B cell (primary cell): ENCODE measurements at regions not wholly inside any gene's neighbourhood (a gene's known extent, or its start where the extent isn't known, plus 50 kb on each side); places are given as distances from the start of the nearest gene placed in this dataset.

ENCODE experiments used
- ATAC-seq: fragments of 200-7000 bp; cut with Tn5 transposase; one replicate; pipeline ENCODE4 v1.10.0; 2021; ENCODE audit warnings: low read depth, mild to moderate bottlenecking, moderate number of reproducible peaks, moderate library complexity
- CTCF ChIA-PET: fragments of 350-600 bp; sonication (Branson Sonifier 250); formaldehyde crosslinking; loops from one replicate; lab custom pipeline; 2021; ENCODE audit warnings: antibody characterized with exemption, inconsistent platforms; lab: Charles Lee
- POLR2A ChIA-PET: fragments of 350-600 bp; sonication (Branson Sonifier 250); formaldehyde crosslinking; loops from one replicate; lab custom pipeline; 2021; ENCODE audit warnings: antibody characterized with exemption; lab: Charles Lee
- DNase-seq: peaks from one replicate; pipeline ENCODE4 v3.0.0; 2013
- H2AFZ ChIP-seq: 2 replicates; pipeline ENCODE4 v1.6.1; 2012; ENCODE audit warnings: mild to moderate bottlenecking, low read depth, low read length; ENCODE audit not compliant: insufficient read depth, poor library complexity, severe bottlenecking
- H3K27ac ChIP-seq, 2 donors: 1 replicate in 1 of 2; 2 replicates in 1 of 2; pipeline ENCODE4 v1.5.1; 2012 to 2013; ENCODE audit warnings: low read length in 2 of 2, mild to moderate bottlenecking in 2 of 2, moderate library complexity in 1 of 2
- H3K27me3 ChIP-seq, 4 experiments: fragments of 200-600 bp in 1 of 4; sonication (generic) in 1 of 4; replicated peaks in 1 of 4; 1 replicate in 2 of 4; 2 replicates in 2 of 4; pipeline versions ENCODE4 v1.6.1 to v1.7.0; 2013 to 2016; ENCODE audit warnings: low read length in 3 of 4, mild to moderate bottlenecking in 2 of 4, mixed read lengths in 1 of 4, moderate library complexity in 1 of 4; ENCODE audit not compliant: insufficient read depth in 4 of 4, control insufficient read depth in 3 of 4; ENCODE audit errors: control extremely low read depth in 1 of 4
- H3K36me3 ChIP-seq, 2 experiments: replicated peaks in 1 of 2; 1 replicate in 1 of 2; 2 replicates in 1 of 2; pipeline versions ENCODE4 v1.6.1 to v1.7.1; 2013; ENCODE audit warnings: low read length in 1 of 2; ENCODE audit not compliant: insufficient read depth in 2 of 2, control insufficient read depth in 1 of 2; ENCODE audit errors: control extremely low read depth in 1 of 2, extremely low read depth in 1 of 2
- H3K4me1 ChIP-seq, 2 donors: fragments of 200-600 bp in 1 of 2; sonication (generic) in 1 of 2; 1 replicate in 1 of 2; 2 replicates in 1 of 2; pipeline versions ENCODE4 v1.5.1 to v1.6.1; 2013 to 2017; ENCODE audit warnings: low read length in 2 of 2; ENCODE audit not compliant: control insufficient read depth in 2 of 2, insufficient read depth in 2 of 2
- H3K4me2 ChIP-seq: replicated peaks from 2 replicates; pipeline ENCODE3; 2012; ENCODE audit warnings: mild to moderate bottlenecking, low read depth, low read length; ENCODE audit not compliant: poor library complexity, severe bottlenecking
- H3K4me3 ChIP-seq, 5 experiments: fragments of 200-600 bp in 1 of 5; sonication (generic) in 1 of 5; 1 replicate in 3 of 5; 2 replicates in 2 of 5; pipeline versions ENCODE4 v1.5.1 to v1.7.0; 2011 to 2016; ENCODE audit warnings: low read length in 4 of 5, mild to moderate bottlenecking in 4 of 5, low read depth in 2 of 5, control low read depth in 1 of 5, moderate library complexity in 1 of 5; ENCODE audit not compliant: insufficient read depth in 1 of 5; ENCODE audit errors: control extremely low read depth in 1 of 5, extremely low read depth in 1 of 5
- H3K79me2 ChIP-seq: fragments of 200-600 bp; sonication (generic); one replicate; pipeline ENCODE4 v1.6.0; 2016; ENCODE audit warnings: low read length; ENCODE audit not compliant: control insufficient read depth, insufficient read depth
- H3K9ac ChIP-seq: fragments of 200-600 bp; sonication (generic); 2 replicates; pipeline ENCODE4 v1.6.1; 2017; ENCODE audit warnings: mild to moderate bottlenecking, low read length, moderate library complexity
- H3K9me3 ChIP-seq, 3 donors: one replicate each; pipeline versions ENCODE4 v1.6.1 to v1.7.1; 2013; ENCODE audit warnings: low read length in 2 of 3; ENCODE audit not compliant: control insufficient read depth in 2 of 3, insufficient read depth in 1 of 3; ENCODE audit errors: control extremely low read depth in 1 of 3
- H4K20me1 ChIP-seq: 2 replicates; pipeline ENCODE4 v1.6.0; 2012; ENCODE audit warnings: mild to moderate bottlenecking, low read length; ENCODE audit not compliant: insufficient read depth, control insufficient read depth, poor library complexity, severe bottlenecking
- H3K27ac Mint-ChIP-seq: one replicate; pipeline ENCODE4 v1.8.0; 2021; ENCODE audit warnings: mixed read lengths
- H3K27me3 Mint-ChIP-seq: one replicate; pipeline ENCODE4 v1.8.0; 2021; ENCODE audit warnings: mixed read lengths
- H3K4me1 Mint-ChIP-seq: one replicate; pipeline ENCODE4 v1.8.0; 2021; ENCODE audit warnings: mixed read lengths
- H3K4me3 Mint-ChIP-seq: one replicate; pipeline ENCODE4 v1.8.0; 2021; ENCODE audit warnings: mixed read lengths
- H3K9me3 Mint-ChIP-seq: one replicate; pipeline ENCODE4 v1.8.0; 2022; ENCODE audit warnings: mixed read lengths; ENCODE audit not compliant: insufficient read depth
- CTCF ChIP-seq: fragments of 200-600 bp; IDR thresholded peaks from one replicate; pipeline ENCODE4 v1.8.0; 2022; ENCODE audit warnings: antibody characterized with exemption, mild to moderate bottlenecking
- EZH2 ChIP-seq: IDR thresholded peaks from 2 replicates; pipeline ENCODE4 v1.6.1; 2012; ENCODE audit warnings: borderline replicate concordance, low read depth, mild to moderate bottlenecking, moderate library complexity, low read length; ENCODE audit not compliant: insufficient read depth, poor library complexity, severe bottlenecking
- WGBS: methylation state at CpG from one replicate; pipeline ENCODE4 v1.1.5; 2013; ENCODE audit warnings: missing lambda C conversion rate; ENCODE audit not compliant: insufficient coverage; 5-methylcytosine and 5-hydroxymethylcytosine counted together
- intact Hi-C: fragments of 100-400 bp; cut with micrococcal nuclease; formaldehyde crosslinking; loops from one replicate; pipeline ENCODE4 v1.10.0; 2022

GRCh38 chrX:39029221-39029620 is 228.0 kb downstream of the MID1IP1 start:
- intact Hi-C loops: no loop called here
- H3K9me3 ChIP-seq: peaks cover 4 to 10% (median 4%) of the 10 kb centered on the region in 3 donors
- H3K4me1 ChIP-seq: no peaks in the 10 kb centered on the region

GRCh38 chrX:39030636-39031035 is 229.4 kb downstream of the MID1IP1 start:
- WGBS: no CpG with 5 or more reads among the region's 2 CpGs
- DNase-seq (no peak), ATAC-seq (no peak)
- peaks cover 2% of the 10 kb centered on the region for H3K27me3 Mint-ChIP-seq
- H3K4me3 Mint-ChIP-seq: no peak overlapping the region
- ChIA-PET CTCF (no interaction called here), POLR2A (no interaction called here)
- H3K9me3 Mint-ChIP-seq: peaks cover 2% of the 10 kb centered on the region
- no peak overlapping the region for H3K4me3 ChIP-seq
- intact Hi-C loops: no loop called here
- no peak overlapping the region for H3K27ac ChIP-seq
- H2AFZ ChIP-seq: no peak overlapping the region
- H3K79me2 ChIP-seq: no peaks in the 10 kb centered on the region
- H3K4me1 Mint-ChIP-seq: no peaks in the 10 kb centered on the region
- no peak overlapping the region for H3K9ac ChIP-seq
- H3K27ac Mint-ChIP-seq: no peak overlapping the region
- H4K20me1 ChIP-seq: no peaks in the 10 kb centered on the region
- TF ChIP-seq EZH2 (no peak), CTCF (no peak)
- H3K9me3 ChIP-seq: peaks cover 4 to 10% (median 4%) of the 10 kb centered on the region in 3 donors
- H3K4me1 ChIP-seq: no peaks in the 10 kb centered on the region
- H3K27me3 ChIP-seq: no peaks in the 10 kb centered on the region
- no peaks in the 10 kb centered on the region for H3K36me3 ChIP-seq
- H3K4me2 ChIP-seq: no peak overlapping the region

More at GRCh38 chrX:39029221-39029620, 228.0 kb downstream of the MID1IP1 start:
- Histone ChIP-seq H3K27ac (no peak overlapping the region), H3K79me2 (no peaks in the 10 kb centered on the region), H3K36me3 (no peaks in the 10 kb centered on the region), H3K9ac (no peak overlapping the region), H4K20me1 (no peaks in the 10 kb centered on the region), H3K4me2 (no peak overlapping the region), H2AFZ (no peak overlapping the region), H3K27me3 (no peaks in the 10 kb centered on the region), H3K4me3 (no peak overlapping the region)
- WGBS: no CpG with 5 or more reads among the region's 2 CpGs
- ChIA-PET CTCF (no interaction called here), POLR2A (interaction anchor here (0.6 kb wide), 1 partner anchor 224 kb away, joined by 8 read pairs; no protein-coding TSS in a partner anchor)
- Mint-ChIP-seq H3K27ac (no peak overlapping the region), H3K27me3 (no peaks in the 10 kb centered on the region), H3K4me3 (no peak overlapping the region), H3K4me1 (no peaks in the 10 kb centered on the region), H3K9me3 (peaks cover 2% of the 10 kb centered on the region)
- DNase-seq (no peak), ATAC-seq (no peak)
- TF ChIP-seq CTCF (no peak), EZH2 (no peak)
